ENCODE measurements at regions not wholly inside any gene's neighbourhood (a gene's known extent, or its start where the extent isn't known, plus 50 kb on each side); places are given as distances from the start of the nearest gene placed in this dataset.

- no peak for TF ChIP-seq CTCF (IDR thresholded peaks at IDR 0.05)
- TF ChIP-seq POLR2A (IDR thresholded peaks at IDR 0.05): no peak
Measured at GRCh38 chr7:91520645-91521044, 256.4 kb downstream of the FZD1 start.
